ENCODE measurements at regions not wholly inside any gene's neighbourhood (a gene's known extent, or its start where the extent isn't known, plus 50 kb on each side); places are given as distances from the start of the nearest gene placed in this dataset.

DNA sequence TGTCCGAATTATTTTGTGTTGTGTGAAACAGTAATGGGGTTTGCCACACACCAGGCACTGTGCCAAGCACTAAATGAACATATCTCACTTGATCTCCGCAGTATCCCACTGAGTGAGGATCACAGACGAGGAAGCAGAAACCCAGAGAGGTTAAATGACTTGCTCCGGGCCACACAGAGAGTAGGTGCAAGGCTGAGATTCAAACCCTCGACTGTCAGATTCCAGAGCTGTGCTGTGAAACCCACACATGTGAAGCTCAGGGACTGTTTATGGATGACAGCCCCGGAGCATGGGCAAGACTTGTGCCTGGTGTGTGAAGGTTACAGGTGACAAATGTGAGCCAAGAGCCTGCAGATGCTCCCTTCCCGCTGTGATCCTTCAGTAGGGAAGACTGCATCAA is 87.8 kb upstream of the SIRPA start:
- Histone ChIP-seq H3K36me3 (ENCODE audit: control insufficient read depth, insufficient read depth, low read length) (no peaks in the 10 kb centered on the region), H3K27ac (ENCODE audit: low read length) (no peak overlapping the region), H3K9me3 (ENCODE audit: control insufficient read depth, insufficient read depth, low read length) (no peaks in the 10 kb centered on the region), H3K4me3 (ENCODE audit: low read length) (no peak overlapping the region), H3K4me1 (ENCODE audit: control insufficient read depth, insufficient read depth, low read length) (peaks cover 24% of the 10 kb centered on the region), H3K27me3 (ENCODE audit: control insufficient read depth, insufficient read depth, low read length) (no peaks in the 10 kb centered on the region)
- intact Hi-C loops (cut with micrococcal nuclease) = no loop called here
- Mint-ChIP-seq H3K27ac (no peak overlapping the region), H3K4me3 (no peak overlapping the region), H3K4me1 (peaks cover 0 to 5% of the 10 kb centered on the region in 2 donors), H3K27me3 (ENCODE audit: low read depth in 2 of 2) (peaks cover 33 to 61% of the 10 kb centered on the region in 2 donors), H3K36me3 (no peaks in the 10 kb centered on the region), H3K9me3 (no peaks in the 10 kb centered on the region)
- DNase-seq = no peak
- TF ChIP-seq, protein P1, sequence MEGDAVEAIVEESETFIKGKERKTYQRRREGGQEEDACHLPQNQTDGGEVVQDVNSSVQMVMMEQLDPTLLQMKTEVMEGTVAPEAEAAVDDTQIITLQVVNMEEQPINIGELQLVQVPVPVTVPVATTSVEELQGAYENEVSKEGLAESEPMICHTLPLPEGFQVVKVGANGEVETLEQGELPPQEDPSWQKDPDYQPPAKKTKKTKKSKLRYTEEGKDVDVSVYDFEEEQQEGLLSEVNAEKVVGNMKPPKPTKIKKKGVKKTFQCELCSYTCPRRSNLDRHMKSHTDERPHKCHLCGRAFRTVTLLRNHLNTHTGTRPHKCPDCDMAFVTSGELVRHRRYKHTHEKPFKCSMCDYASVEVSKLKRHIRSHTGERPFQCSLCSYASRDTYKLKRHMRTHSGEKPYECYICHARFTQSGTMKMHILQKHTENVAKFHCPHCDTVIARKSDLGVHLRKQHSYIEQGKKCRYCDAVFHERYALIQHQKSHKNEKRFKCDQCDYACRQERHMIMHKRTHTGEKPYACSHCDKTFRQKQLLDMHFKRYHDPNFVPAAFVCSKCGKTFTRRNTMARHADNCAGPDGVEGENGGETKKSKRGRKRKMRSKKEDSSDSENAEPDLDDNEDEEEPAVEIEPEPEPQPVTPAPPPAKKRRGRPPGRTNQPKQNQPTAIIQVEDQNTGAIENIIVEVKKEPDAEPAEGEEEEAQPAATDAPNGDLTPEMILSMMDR (IDR thresholded peaks at IDR 0.05) = no peak
- no peak for ATAC-seq
- 81% methylated on average over 6 of the region's 7 CpGs for WGBS (ENCODE audit: insufficient coverage)

- H3K27me3 Mint-ChIP-seq (ENCODE audit: low read depth in 2 of 2) = peaks cover 42 to 68% of the 10 kb centered on the region in 2 donors
- WGBS (ENCODE audit: insufficient coverage) = 92% methylated on average over 7 of the region's 7 CpGs
- H3K4me1 Mint-ChIP-seq = peaks cover 0 to 5% of the 10 kb centered on the region in 2 donors
- no peaks in the 10 kb centered on the region for H3K9me3 ChIP-seq (ENCODE audit: control insufficient read depth, insufficient read depth, low read length)
- TF ChIP-seq, protein P1 (IDR thresholded peaks at IDR 0.05) = no peak
- H3K27ac ChIP-seq (ENCODE audit: low read length) = no peak overlapping the region
- no peaks in the 10 kb centered on the region for H3K27me3 ChIP-seq (ENCODE audit: control insufficient read depth, insufficient read depth, low read length)
- no peak overlapping the region for H3K4me3 ChIP-seq (ENCODE audit: low read length)
- DNase-seq (no peak), ATAC-seq (no peak)
- H3K27ac Mint-ChIP-seq = no peak overlapping the region
- H3K9me3 Mint-ChIP-seq = no peaks in the 10 kb centered on the region
- no peaks in the 10 kb centered on the region for H3K36me3 Mint-ChIP-seq
- H3K4me3 Mint-ChIP-seq = no peak overlapping the region
- no peaks in the 10 kb centered on the region for H3K36me3 ChIP-seq (ENCODE audit: control insufficient read depth, insufficient read depth, low read length)
- intact Hi-C loops (cut with micrococcal nuclease) = no loop called here
- peaks cover 21% of the 10 kb centered on the region for H3K4me1 ChIP-seq (ENCODE audit: control insufficient read depth, insufficient read depth, low read length)
These were observed 88.8 kb upstream of the SIRPA start for GRCh38 chr20:1806456-1806855.

DNA sequence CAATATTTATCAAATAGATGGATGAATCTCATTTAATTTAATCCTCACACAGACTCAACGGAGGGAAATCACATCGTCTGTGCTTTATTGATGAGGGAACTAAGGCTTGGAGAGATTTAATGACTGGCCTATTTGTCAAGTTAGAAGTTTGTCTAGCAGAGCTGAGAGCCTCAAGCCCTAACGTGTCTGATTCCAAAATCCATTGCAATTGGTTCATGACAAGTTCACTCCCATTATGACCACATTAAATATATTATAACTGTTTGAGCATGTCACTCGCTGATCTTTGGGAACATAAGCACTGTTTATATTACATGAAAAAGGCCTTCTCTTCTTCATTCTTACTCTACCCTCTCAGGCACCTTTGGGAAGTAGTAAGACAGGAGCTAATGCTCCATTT is 89.4 kb upstream of the SIRPA start:
- 92% methylated on average over 4 of the region's 4 CpGs for WGBS (ENCODE audit: insufficient coverage)
- ATAC-seq (no peak), DNase-seq (no peak)
- Mint-ChIP-seq H3K4me3 (no peak overlapping the region), H3K4me1 (peaks cover 0 to 5% of the 10 kb centered on the region in 2 donors), H3K27me3 (ENCODE audit: low read depth in 2 of 2) (peaks cover 44 to 68% of the 10 kb centered on the region in 2 donors), H3K9me3 (no peaks in the 10 kb centered on the region), H3K36me3 (no peaks in the 10 kb centered on the region), H3K27ac (no peak overlapping the region)
- Histone ChIP-seq H3K27me3 (ENCODE audit: control insufficient read depth, insufficient read depth, low read length) (no peaks in the 10 kb centered on the region), H3K9me3 (ENCODE audit: control insufficient read depth, insufficient read depth, low read length) (no peaks in the 10 kb centered on the region), H3K4me3 (ENCODE audit: low read length) (no peak overlapping the region), H3K4me1 (ENCODE audit: control insufficient read depth, insufficient read depth, low read length) (peaks cover 19% of the 10 kb centered on the region), H3K36me3 (ENCODE audit: control insufficient read depth, insufficient read depth, low read length) (no peaks in the 10 kb centered on the region), H3K27ac (ENCODE audit: low read length) (no peak overlapping the region)
- TF ChIP-seq, protein P1 (IDR thresholded peaks at IDR 0.05) = no peak
- intact Hi-C loops (cut with micrococcal nuclease) = no loop called here

DNA sequence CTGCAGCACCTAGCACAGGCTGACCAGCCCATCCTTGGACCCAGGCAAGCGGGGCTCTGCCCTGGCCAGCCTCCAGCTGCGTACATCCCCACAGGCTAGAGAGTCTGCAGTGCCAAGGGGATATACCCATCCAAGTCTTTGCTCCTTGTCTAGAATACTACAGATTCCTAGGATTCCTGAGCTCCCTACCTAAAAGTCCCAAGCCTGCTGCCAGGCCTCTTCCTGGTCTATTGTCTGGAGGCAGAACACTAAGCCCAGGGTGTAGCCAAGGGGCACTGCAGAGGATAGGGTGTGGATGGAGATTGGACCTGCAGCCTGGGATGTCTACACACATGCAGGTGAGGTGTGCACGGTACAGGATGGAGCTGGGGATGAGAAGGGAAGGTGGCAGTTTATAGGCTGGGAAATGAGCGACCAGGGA is 90.0 kb upstream of the SIRPA start:
- Histone ChIP-seq H3K4me3 (ENCODE audit: low read length) (no peak overlapping the region), H3K27ac (ENCODE audit: low read length) (no peak overlapping the region), H3K27me3 (ENCODE audit: control insufficient read depth, insufficient read depth, low read length) (peaks cover 3% of the 10 kb centered on the region), H3K9me3 (ENCODE audit: control insufficient read depth, insufficient read depth, low read length) (no peaks in the 10 kb centered on the region), H3K36me3 (ENCODE audit: control insufficient read depth, insufficient read depth, low read length) (no peaks in the 10 kb centered on the region), H3K4me1 (ENCODE audit: control insufficient read depth, insufficient read depth, low read length) (peaks cover 18% of the 10 kb centered on the region)
- ATAC-seq (no peak), DNase-seq (no peak)
- intact Hi-C loops (cut with micrococcal nuclease) = no loop called here
- H3K4me1 Mint-ChIP-seq = peaks cover 0 to 5% of the 10 kb centered on the region in 2 donors
- TF ChIP-seq, protein P1 (IDR thresholded peaks at IDR 0.05) = no peak
- no peak overlapping the region for H3K4me3 Mint-ChIP-seq
- no peaks in the 10 kb centered on the region for H3K9me3 Mint-ChIP-seq
- no peaks in the 10 kb centered on the region for H3K36me3 Mint-ChIP-seq
- H3K27me3 Mint-ChIP-seq (ENCODE audit: low read depth in 2 of 2) = peaks cover 46 to 68% of the 10 kb centered on the region in 2 donors
- H3K27ac Mint-ChIP-seq = no peak overlapping the region
- 87% methylated on average over 4 of the region's 4 CpGs for WGBS (ENCODE audit: insufficient coverage)

Measured in natural killer cell (primary cell).